ENCODE measurements at regions not wholly inside any gene's neighbourhood (a gene's known extent, or its start where the extent isn't known, plus 50 kb on each side); places are given as distances from the start of the nearest gene placed in this dataset.

GRCh38 chr10:123284022-123284421, 129.8 kb downstream of the BUB3 start:
- DNase-seq (ENCODE audit: extremely low read depth, low read depth), result no peak
- no peak overlapping the region for H3K4me3 ChIP-seq (replicated peaks; ENCODE audit: low read depth, low read length)
- TF ChIP-seq CTCF (IDR thresholded peaks at IDR 0.05; ENCODE audit: low read depth, low read length, missing control alignments), result no peak

DNA sequence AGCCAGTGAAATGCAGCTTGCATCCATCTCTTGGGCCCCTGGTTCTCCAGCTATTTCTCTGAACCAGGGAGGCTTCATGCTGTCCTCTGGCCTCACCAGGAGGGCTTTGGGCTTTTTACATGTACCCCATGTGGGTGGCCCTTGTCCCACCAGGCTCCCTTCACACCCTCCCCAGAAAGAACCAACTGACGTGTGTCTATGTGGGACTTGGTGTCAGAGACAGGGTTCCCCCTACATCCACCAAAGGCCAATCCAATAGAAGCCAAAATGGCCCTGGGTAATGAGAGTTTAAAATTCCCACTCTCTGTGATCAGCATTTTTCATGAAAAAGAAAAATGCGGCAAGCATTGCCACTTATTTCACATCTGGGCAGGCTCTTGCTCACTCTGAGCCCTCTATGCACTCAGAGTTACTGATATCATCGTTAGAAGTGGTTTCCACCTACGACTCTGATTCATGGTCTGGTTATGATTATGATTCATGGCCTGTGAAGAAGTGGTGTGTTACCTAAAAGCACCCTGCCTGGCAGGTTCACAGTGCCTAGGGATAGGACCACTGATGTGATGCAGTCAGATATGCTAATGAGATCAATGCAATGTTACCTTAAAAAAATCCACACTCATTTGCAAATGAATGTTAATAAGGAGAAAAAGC, 133.5 kb downstream of the BUB3 start:
- no peak for DNase-seq (ENCODE audit: extremely low read depth, low read depth)
- TF ChIP-seq CTCF (IDR thresholded peaks at IDR 0.05; ENCODE audit: low read depth, low read length, missing control alignments), result no peak
- H3K4me3 ChIP-seq (replicated peaks; ENCODE audit: low read depth, low read length), result no peak overlapping the region

GRCh38 chr10:123289432-123289831, 135.2 kb downstream of the BUB3 start:
- H3K4me3 ChIP-seq (replicated peaks; ENCODE audit: low read depth, low read length), result no peak overlapping the region
- DNase-seq (ENCODE audit: extremely low read depth, low read depth), result no peak
- TF ChIP-seq CTCF (IDR thresholded peaks at IDR 0.05; ENCODE audit: low read depth, low read length, missing control alignments), result no peak

GRCh38 chr10:123294109-123294508, 139.9 kb downstream of the BUB3 start:
- H3K4me3 ChIP-seq (replicated peaks; ENCODE audit: low read depth, low read length), result no peak overlapping the region
- DNase-seq (ENCODE audit: extremely low read depth, low read depth), result no peak
- TF ChIP-seq CTCF (IDR thresholded peaks at IDR 0.05; ENCODE audit: low read depth, low read length, missing control alignments), result no peak

DNA sequence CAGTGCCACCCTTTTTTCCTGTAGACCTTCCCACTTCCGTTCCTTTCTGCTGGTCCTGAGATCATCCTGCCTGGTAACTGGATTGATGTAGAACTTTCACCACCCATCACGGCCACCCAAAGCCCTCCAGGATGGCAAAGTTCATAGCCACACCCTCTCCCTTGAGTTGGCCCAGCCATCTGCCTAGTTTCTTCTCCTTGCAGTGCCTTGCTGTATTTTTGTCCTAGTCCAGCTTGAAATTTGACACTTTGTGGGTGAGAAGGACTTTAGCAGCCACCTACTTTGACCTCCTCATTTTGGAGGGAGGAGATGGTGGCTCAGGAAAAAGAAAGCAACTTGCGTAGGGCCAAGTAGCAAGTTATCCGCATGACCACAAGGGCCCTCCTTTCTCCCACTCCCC, 140.7 kb downstream of the BUB3 start:
- no peak for DNase-seq (ENCODE audit: extremely low read depth, low read depth)
- no peak for TF ChIP-seq CTCF (IDR thresholded peaks at IDR 0.05; ENCODE audit: low read depth, low read length, missing control alignments)
- no peak overlapping the region for H3K4me3 ChIP-seq (replicated peaks; ENCODE audit: low read depth, low read length)

- no peak for DNase-seq (ENCODE audit: extremely low read depth, low read depth)
- no peak for TF ChIP-seq CTCF (IDR thresholded peaks at IDR 0.05; ENCODE audit: low read depth, low read length, missing control alignments)
- no peak overlapping the region for H3K4me3 ChIP-seq (replicated peaks; ENCODE audit: low read depth, low read length)
These were observed 141.4 kb downstream of the BUB3 start for GRCh38 chr10:123295644-123296043.

GRCh38 chr10:123297175-123297574, 143.0 kb downstream of the BUB3 start:
- DNase-seq (ENCODE audit: extremely low read depth, low read depth), result no peak
- H3K4me3 ChIP-seq (replicated peaks; ENCODE audit: low read depth, low read length), result no peak overlapping the region
- TF ChIP-seq CTCF (IDR thresholded peaks at IDR 0.05; ENCODE audit: low read depth, low read length, missing control alignments), result no peak

Data from HFF-Myc (cell line).